HCT116 (cell line): ENCODE measurements at regions not wholly inside any gene's neighbourhood (a gene's known extent, or its start where the extent isn't known, plus 50 kb on each side); places are given as distances from the start of the nearest gene placed in this dataset.

ENCODE experiments used
- ATAC-seq: fragments of 200-7000 bp; cut with Tn5 transposase; 2 replicates; pipeline ENCODE4 v1.9.1; 2020; ENCODE audit warnings: mild to moderate bottlenecking, moderate library complexity
- BruUV-seq: library from RNA; stranded (reverse); fragments of 400-500 nt; replicated peaks from 2 replicates; lab custom pipeline; 2021; lab: Mats Ljungman, UMichigan
- CTCF ChIA-PET: fragments of 300-600 bp; sonication (Branson Sonifier 250); formaldehyde crosslinking; loops from one replicate; lab custom pipeline; 2021; ENCODE audit warnings: antibody characterized with exemption; lab: Charles Lee
- POLR2A ChIA-PET: fragments of 300-600, 350-600 bp; sonication (Branson Sonifier 250); formaldehyde crosslinking; loops from one replicate; lab custom pipeline; 2021; ENCODE audit warnings: antibody characterized with exemption; lab: Charles Lee
- RAD21 ChIA-PET, 2 experiments: fragments of 300-600 bp; sonication (Branson Sonifier 250); formaldehyde crosslinking; loops; one replicate each; lab custom pipeline; 2023; ENCODE audit warnings: low total read pairs in 2 of 2; ENCODE audit not compliant: uncharacterized antibody in 2 of 2, unreplicated experiment in 2 of 2, low non-redundant PET in 1 of 2; lab: Charles Lee
- DNase-seq: peaks from one replicate; pipeline ENCODE4 v3.0.0-alpha.2; 2010; ENCODE audit warnings: low read depth, low spot score
- H2AFZ ChIP-seq: fragments of 200-600 bp; shearing (Covaris generic), sonication (generic); 2 replicates; pipeline ENCODE4 v1.6.1; 2017; ENCODE audit warnings: low read depth, mixed run types, mixed read lengths, antibody characterized with exemption, low read length; ENCODE audit not compliant: poor library complexity, severe bottlenecking
- H3K27ac ChIP-seq: 2 replicates; pipeline ENCODE4 v1.5.1; 2012; ENCODE audit warnings: low read depth, low read length
- H3K27me3 ChIP-seq: fragments of 200-600 bp; sonication (generic); 2 replicates; pipeline ENCODE4 v1.6.1; 2016; ENCODE audit warnings: mixed run types, low read length, mixed read lengths; ENCODE audit not compliant: insufficient read depth
- H3K36me3 ChIP-seq, 2 experiments: fragments of 200-500 bp in 1 of 2; fragments of 200-600 bp in 1 of 2; sonication (Bioruptor generic) in 1 of 2; sonication (generic) in 1 of 2; 2 replicates each; pipeline versions ENCODE4 v1.5.1 to v1.6.1; 2014 to 2016; ENCODE audit warnings: low read length in 2 of 2, inconsistent platforms in 1 of 2, mixed read lengths in 1 of 2, mixed run types in 1 of 2; ENCODE audit not compliant: insufficient read depth in 2 of 2, control insufficient read depth in 1 of 2
- H3K4me1 ChIP-seq, 2 experiments: fragments of 200-600 bp in 1 of 2; sonication (generic) in 1 of 2; 2 replicates each; pipeline versions ENCODE4 v1.5.1 to v1.6.1; 2012 to 2017; ENCODE audit warnings: low read length in 2 of 2, inconsistent platforms in 1 of 2, mild to moderate bottlenecking in 1 of 2, mixed read lengths in 1 of 2, mixed run types in 1 of 2, moderate library complexity in 1 of 2; ENCODE audit not compliant: insufficient read depth in 2 of 2, control insufficient read depth in 1 of 2
- H3K4me2 ChIP-seq: fragments of 200-600 bp; sonication (generic); 2 replicates; pipeline ENCODE4 v1.6.1; 2017; ENCODE audit warnings: mixed run types, low read length, mixed read lengths
- H3K4me3 ChIP-seq, 2 experiments: fragments of 200-600 bp in 1 of 2; sonication (generic) in 1 of 2; replicated peaks in 1 of 2; 2 replicates each; pipeline ENCODE4 v1.5.1; 2011 to 2016; ENCODE audit warnings: low read length in 2 of 2, control low read depth in 1 of 2, low read depth in 1 of 2, mild to moderate bottlenecking in 1 of 2, mixed read lengths in 1 of 2, mixed run types in 1 of 2
- H3K79me2 ChIP-seq: fragments of 200-600 bp; sonication (generic); 2 replicates; pipeline ENCODE4 v1.6.1; 2017; ENCODE audit warnings: mild to moderate bottlenecking, mixed run types, low read length, moderate library complexity, mixed read lengths; ENCODE audit not compliant: insufficient read depth
- H3K9ac ChIP-seq: fragments of 200-600 bp; sonication (generic); 2 replicates; pipeline ENCODE4 v1.6.1; 2016; ENCODE audit warnings: low read length, mixed read lengths
- H3K9me2 ChIP-seq: fragments of 200-600 bp; sonication (generic), shearing (Covaris generic); 2 replicates; pipeline ENCODE4 v1.6.1; 2017; ENCODE audit warnings: mixed run types, mild to moderate bottlenecking, moderate library complexity; ENCODE audit not compliant: insufficient read depth
- H3K9me3 ChIP-seq, 2 experiments: fragments of 200-500 bp in 1 of 2; fragments of 200-600 bp in 1 of 2; sonication (Bioruptor generic) in 1 of 2; sonication (generic) in 1 of 2; 2 replicates each; pipeline ENCODE4 v1.6.1; 2014 to 2017; ENCODE audit warnings: low read length in 2 of 2, mixed read lengths in 2 of 2, inconsistent platforms in 1 of 2, low read depth in 1 of 2, mild to moderate bottlenecking in 1 of 2, mixed run types in 1 of 2, moderate library complexity in 1 of 2; ENCODE audit not compliant: control insufficient read depth in 1 of 2, insufficient read depth in 1 of 2
- H4K20me1 ChIP-seq: fragments of 200-600 bp; sonication (generic), shearing (Covaris generic); 2 replicates; pipeline ENCODE4 v1.6.1; 2017; ENCODE audit warnings: mixed run types, mild to moderate bottlenecking, moderate library complexity; ENCODE audit not compliant: insufficient read depth
- CBX3 ChIP-seq: IDR thresholded peaks from 2 replicates; pipeline ENCODE4 v1.6.1; 2012; ENCODE audit warnings: low read depth
- CEBPB ChIP-seq: IDR thresholded peaks from 2 replicates; pipeline ENCODE4 v1.6.1; 2012; ENCODE audit warnings: low read depth
- EGR1 ChIP-seq: IDR thresholded peaks from 2 replicates; pipeline ENCODE4 v1.6.1; 2012; ENCODE audit warnings: low read depth
- FOSL1 ChIP-seq: IDR thresholded peaks from 2 replicates; pipeline ENCODE4 v1.6.1; 2012; ENCODE audit warnings: low read depth
- POLR2A ChIP-seq: IDR thresholded peaks from 2 replicates; pipeline ENCODE4 v1.7.0; 2011; ENCODE audit warnings: borderline replicate concordance; ENCODE audit not compliant: insufficient read depth, insufficient read length; ENCODE audit errors: extremely low read depth
- POLR2AphosphoS5 ChIP-seq: IDR thresholded peaks from 2 replicates; pipeline ENCODE4 v1.6.1; 2011; ENCODE audit warnings: mild to moderate bottlenecking, low read depth, low read length, moderate library complexity
- RAD21 ChIP-seq: IDR thresholded peaks from 2 replicates; pipeline ENCODE4 v1.6.1; 2012; ENCODE audit warnings: low read depth, mild to moderate bottlenecking
- SIN3A ChIP-seq: IDR thresholded peaks from 2 replicates; pipeline ENCODE4 v1.6.1; 2012; ENCODE audit warnings: low read depth
- TCF7L2 ChIP-seq: IDR thresholded peaks from 2 replicates; pipeline ENCODE4 v1.7.0; 2011; ENCODE audit warnings: borderline replicate concordance, inconsistent platforms; ENCODE audit not compliant: insufficient read depth, insufficient read length; ENCODE audit errors: extremely low read depth
- ZNF274 ChIP-seq: fragments of 200-500 bp; sonication (Bioruptor generic); IDR thresholded peaks from 2 replicates; pipeline ENCODE4 v1.6.1; 2014; ENCODE audit warnings: mild to moderate bottlenecking, low read depth, low read length, inconsistent platforms
- intact Hi-C: fragments of 100-400 bp; cut with micrococcal nuclease; formaldehyde crosslinking; loops from 2 replicates; pipeline ENCODE4 v1.10.0; 2022
- TF ChIP-seq, protein P1 (sequence below), 3 experiments: fragments of 200-600 bp in 1 of 3; sonication (generic) in 1 of 3; IDR thresholded peaks in 2 of 3; conservative IDR thresholded peaks in 1 of 3; 2 replicates each; pipeline ENCODE4 v1.5.1; 2012 to 2017; ENCODE audit warnings: low read depth in 2 of 3, low read length in 2 of 3, antibody characterized with exemption in 1 of 3, borderline replicate concordance in 1 of 3, control low read depth in 1 of 3, mild to moderate bottlenecking in 1 of 3, mixed read lengths in 1 of 3, mixed run types in 1 of 3, moderate library complexity in 1 of 3; ENCODE audit not compliant: insufficient read depth in 1 of 3
- TF ChIP-seq, protein P2 (sequence below): IDR thresholded peaks from 2 replicates; pipeline ENCODE4 v1.6.1; 2012
- TF ChIP-seq, protein P3 (sequence below): IDR thresholded peaks from 2 replicates; pipeline ENCODE4 v1.6.1; 2012; ENCODE audit warnings: low read depth

DNA sequence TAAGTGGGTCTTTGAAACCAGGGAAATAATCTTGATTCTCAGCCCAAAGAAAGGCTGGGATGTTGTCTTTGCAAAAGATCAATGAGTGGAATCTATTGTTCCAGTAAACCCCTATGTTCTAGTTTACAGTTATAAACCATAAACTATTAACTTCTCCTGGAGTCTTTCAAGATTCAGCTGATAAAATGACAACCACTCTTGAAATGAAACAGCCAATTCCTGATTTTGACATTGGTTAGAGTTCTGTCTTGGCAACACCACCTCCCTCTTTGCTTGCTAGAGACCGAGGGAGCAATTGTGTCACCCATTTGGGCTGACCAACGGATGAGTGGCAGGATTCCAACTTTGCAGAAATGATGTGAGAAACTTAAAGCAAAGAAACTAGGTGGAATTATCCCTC, 746.9 kb downstream of the SLC4A3 start:
- no peak for DNase-seq
- Histone ChIP-seq H3K27ac (no peak overlapping the region), H3K36me3 (no peaks in the 10 kb centered on the region), H3K4me1 (no peaks in the 10 kb centered on the region), H4K20me1 (no peaks in the 10 kb centered on the region), H3K9me2 (no peaks in the 10 kb centered on the region), H3K4me2 (no peak overlapping the region), H3K79me2 (no peaks in the 10 kb centered on the region), H3K4me3 (no peak overlapping the region), H3K9me3 (no peaks in the 10 kb centered on the region), H3K27me3 (no peaks in the 10 kb centered on the region), H2AFZ (no peak overlapping the region), H3K9ac (no peak overlapping the region)
- intact Hi-C loops: no loop called here
- CTCF ChIA-PET: no interaction called here
- no peak for ATAC-seq
- POLR2A ChIA-PET: no interaction called here
- TF ChIP-seq SIN3A: no peak
- no peak for TF ChIP-seq CBX3
- TF ChIP-seq, protein P1, sequence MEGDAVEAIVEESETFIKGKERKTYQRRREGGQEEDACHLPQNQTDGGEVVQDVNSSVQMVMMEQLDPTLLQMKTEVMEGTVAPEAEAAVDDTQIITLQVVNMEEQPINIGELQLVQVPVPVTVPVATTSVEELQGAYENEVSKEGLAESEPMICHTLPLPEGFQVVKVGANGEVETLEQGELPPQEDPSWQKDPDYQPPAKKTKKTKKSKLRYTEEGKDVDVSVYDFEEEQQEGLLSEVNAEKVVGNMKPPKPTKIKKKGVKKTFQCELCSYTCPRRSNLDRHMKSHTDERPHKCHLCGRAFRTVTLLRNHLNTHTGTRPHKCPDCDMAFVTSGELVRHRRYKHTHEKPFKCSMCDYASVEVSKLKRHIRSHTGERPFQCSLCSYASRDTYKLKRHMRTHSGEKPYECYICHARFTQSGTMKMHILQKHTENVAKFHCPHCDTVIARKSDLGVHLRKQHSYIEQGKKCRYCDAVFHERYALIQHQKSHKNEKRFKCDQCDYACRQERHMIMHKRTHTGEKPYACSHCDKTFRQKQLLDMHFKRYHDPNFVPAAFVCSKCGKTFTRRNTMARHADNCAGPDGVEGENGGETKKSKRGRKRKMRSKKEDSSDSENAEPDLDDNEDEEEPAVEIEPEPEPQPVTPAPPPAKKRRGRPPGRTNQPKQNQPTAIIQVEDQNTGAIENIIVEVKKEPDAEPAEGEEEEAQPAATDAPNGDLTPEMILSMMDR (IDR thresholded peaks at IDR 0.05 in 2 of 3, conservative IDR thresholded peaks at IDR 0.05 in 1 of 3; ENCODE audit: borderline replicate concordance in 1 of 3, insufficient read depth in 1 of 3, low read depth in 2 of 3, low read length in 2 of 3): no peak
- no peak for TF ChIP-seq POLR2A
- TF ChIP-seq FOSL1: no peak
- no peak for TF ChIP-seq TCF7L2
- no peak for TF ChIP-seq RAD21
- RAD21 ChIA-PET: no interaction called here
- BruUV-seq: no TSS peak

DNA sequence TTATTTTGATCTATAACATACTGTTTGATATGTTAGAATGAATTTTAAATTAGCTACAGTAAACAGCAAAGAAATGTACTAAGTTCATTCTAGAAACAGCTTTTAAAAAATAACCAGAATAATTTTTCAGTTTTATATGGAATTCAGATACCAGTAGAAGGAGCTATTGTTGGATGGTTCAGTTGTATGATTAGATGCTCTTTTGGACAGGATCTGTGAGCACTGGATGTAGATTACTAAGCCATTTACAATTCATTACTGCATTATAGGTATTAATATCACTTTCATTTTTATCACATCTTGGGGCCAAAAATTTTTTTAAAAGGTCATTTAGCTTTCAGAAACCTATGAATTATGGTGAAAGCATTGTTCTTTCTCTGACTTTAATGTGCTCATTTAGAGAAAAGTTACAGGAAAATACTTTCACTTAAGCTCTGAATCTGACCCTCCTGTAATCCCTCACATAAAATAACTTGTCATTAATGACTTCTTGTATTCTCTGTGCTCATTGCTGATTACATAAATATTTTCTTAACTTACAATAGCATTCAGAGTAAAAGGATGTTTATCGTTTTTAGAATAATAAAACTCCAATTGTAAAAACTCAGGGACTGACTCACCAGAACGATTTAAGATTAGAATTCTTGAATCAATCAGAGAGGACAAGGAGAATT, 750.2 kb downstream of the SLC4A3 start:
- Histone ChIP-seq H4K20me1 (no peaks in the 10 kb centered on the region), H3K9me3 (no peaks in the 10 kb centered on the region), H2AFZ (no peak overlapping the region), H3K4me2 (no peak overlapping the region), H3K9me2 (no peaks in the 10 kb centered on the region), H3K4me3 (no peak overlapping the region), H3K9ac (no peak overlapping the region), H3K27me3 (no peaks in the 10 kb centered on the region), H3K27ac (no peak overlapping the region), H3K36me3 (no peaks in the 10 kb centered on the region), H3K4me1 (no peaks in the 10 kb centered on the region), H3K79me2 (no peaks in the 10 kb centered on the region)
- RAD21 ChIA-PET: no interaction called here
- POLR2A ChIA-PET: no interaction called here
- BruUV-seq: no TSS peak
- ATAC-seq: no peak
- intact Hi-C loops: no loop called here
- CTCF ChIA-PET: no interaction called here
- no peak for DNase-seq
- TF ChIP-seq POLR2A: no peak
- no peak for TF ChIP-seq CEBPB
- TF ChIP-seq EGR1: no peak
- no peak for TF ChIP-seq POLR2AphosphoS5
- TF ChIP-seq, protein P2, sequence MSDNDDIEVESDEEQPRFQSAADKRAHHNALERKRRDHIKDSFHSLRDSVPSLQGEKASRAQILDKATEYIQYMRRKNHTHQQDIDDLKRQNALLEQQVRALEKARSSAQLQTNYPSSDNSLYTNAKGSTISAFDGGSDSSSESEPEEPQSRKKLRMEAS: no peak
- TF ChIP-seq, protein P3, sequence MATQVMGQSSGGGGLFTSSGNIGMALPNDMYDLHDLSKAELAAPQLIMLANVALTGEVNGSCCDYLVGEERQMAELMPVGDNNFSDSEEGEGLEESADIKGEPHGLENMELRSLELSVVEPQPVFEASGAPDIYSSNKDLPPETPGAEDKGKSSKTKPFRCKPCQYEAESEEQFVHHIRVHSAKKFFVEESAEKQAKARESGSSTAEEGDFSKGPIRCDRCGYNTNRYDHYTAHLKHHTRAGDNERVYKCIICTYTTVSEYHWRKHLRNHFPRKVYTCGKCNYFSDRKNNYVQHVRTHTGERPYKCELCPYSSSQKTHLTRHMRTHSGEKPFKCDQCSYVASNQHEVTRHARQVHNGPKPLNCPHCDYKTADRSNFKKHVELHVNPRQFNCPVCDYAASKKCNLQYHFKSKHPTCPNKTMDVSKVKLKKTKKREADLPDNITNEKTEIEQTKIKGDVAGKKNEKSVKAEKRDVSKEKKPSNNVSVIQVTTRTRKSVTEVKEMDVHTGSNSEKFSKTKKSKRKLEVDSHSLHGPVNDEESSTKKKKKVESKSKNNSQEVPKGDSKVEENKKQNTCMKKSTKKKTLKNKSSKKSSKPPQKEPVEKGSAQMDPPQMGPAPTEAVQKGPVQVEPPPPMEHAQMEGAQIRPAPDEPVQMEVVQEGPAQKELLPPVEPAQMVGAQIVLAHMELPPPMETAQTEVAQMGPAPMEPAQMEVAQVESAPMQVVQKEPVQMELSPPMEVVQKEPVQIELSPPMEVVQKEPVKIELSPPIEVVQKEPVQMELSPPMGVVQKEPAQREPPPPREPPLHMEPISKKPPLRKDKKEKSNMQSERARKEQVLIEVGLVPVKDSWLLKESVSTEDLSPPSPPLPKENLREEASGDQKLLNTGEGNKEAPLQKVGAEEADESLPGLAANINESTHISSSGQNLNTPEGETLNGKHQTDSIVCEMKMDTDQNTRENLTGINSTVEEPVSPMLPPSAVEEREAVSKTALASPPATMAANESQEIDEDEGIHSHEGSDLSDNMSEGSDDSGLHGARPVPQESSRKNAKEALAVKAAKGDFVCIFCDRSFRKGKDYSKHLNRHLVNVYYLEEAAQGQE: no peak
- TF ChIP-seq ZNF274: no peak
